GM18873 (cell line): ENCODE measurements at regions not wholly inside any gene's neighbourhood (a gene's known extent, or its start where the extent isn't known, plus 50 kb on each side); places are given as distances from the start of the nearest gene placed in this dataset.
"Not testable (repeated sequence)": the region's sequence is repeated elsewhere in the genome, so short reads cannot be mapped to it uniquely, and the experiment has no call there.

Experiments
- ATAC-seq: cut with Tn5 transposase; IDR thresholded peaks from one replicate; pipeline ENCODE4 v1.9.1; 2021; ENCODE audit warnings: mild to moderate bottlenecking, moderate library complexity, moderate number of reproducible peaks; ENCODE audit not compliant: unreplicated experiment, low FRiP score

DNA sequence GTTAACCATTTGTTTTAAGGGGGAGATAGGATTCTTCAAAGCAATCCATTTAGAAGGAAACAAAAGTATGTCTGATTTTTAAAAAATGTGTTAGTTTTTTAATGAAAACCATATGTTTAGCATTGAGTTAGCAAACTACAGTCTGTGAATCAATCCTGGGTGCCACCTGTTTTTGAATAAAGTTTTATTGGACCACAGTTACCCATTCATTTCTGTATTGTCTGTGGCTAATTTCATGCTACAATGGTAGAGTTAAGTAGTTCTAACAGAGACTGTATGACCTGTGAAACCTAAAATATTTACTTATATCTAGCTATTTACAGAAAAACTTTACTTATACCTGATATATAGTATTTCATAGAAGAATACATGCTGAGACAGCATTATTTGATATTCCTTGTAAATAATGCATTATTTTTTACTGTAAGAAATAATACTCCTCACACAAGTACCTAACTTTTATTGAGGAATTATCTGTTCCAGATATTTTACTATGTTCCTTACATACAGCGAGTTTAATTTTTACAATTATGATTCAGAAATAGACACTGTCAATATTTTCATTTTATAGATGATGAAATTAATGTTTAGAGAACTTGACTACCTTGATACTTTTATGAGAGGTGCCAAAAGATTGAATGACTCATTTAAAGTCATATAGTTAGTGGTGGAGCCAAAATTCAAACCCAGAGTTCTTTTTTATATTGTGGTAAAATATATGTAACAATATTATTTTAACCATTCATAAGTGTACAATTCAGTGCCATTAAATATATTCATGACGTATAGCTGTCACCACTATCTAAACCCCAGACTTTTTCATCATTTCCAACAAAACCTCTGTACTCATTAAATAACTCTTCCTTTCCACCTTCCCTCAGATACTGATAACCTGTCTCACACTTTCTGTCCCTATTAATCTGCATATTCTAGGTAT is 122.0 kb downstream of the GLUD2 start:
- no peak for ATAC-seq

DNA sequence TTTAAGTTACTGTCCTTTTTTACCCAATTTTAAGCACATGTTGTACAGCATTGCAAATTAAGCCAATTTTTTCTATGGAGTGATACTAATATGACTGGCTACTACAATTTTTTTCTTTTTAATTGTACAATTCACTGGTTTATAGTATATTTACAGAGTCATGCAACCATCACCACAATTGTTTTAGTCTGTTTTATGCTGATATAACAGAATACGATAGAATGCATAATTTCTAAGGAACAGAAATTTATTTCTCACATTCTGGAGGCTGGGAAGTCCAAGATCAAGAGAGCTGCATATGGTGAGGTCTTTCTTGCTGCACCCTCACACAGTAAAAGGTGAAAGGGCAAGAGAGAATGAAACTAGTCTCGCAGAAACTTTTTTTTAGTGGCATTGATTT is 125.3 kb downstream of the GLUD2 start:
- no peak for ATAC-seq

DNA sequence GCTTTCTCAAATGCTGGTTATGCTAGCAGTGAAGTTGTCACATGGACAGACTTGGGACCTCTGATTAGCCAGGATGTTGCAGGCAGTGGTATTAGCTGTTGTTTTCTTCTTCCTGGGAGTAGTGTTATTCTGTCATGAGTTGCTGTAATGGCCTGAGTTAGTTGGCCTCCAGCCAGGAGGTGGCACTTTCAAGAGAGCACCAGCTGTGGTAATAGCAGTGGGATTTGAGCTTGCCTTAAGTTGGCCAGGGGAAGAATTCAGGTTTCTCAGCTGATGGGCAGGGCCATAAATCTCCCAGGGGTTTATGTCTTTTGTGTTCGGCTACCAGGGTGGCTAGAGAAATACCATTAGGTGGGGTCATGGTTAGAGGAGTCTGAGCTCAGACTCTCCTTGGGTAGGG is 132.6 kb downstream of the GLUD2 start:
- no peak for ATAC-seq

DNA sequence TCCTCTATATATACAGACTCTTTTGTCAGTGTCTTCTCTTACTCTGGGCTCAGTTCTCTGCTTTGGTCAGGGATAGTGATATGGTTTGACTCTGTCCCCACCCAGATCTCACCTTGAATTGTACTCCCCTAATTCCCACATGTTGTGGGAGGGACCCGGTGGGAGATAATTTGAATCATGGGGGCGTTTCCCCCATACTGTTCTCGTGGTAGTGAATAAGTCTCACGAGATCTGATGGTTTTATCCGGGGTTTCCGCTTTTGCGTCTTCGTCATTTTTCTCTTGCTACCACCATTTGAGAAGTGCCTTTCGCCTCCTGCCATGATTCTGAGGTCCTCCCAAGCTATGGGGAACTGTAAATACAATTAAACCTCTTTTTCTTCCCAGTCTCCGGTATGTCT is 144.4 kb downstream of the GLUD2 start:
- ATAC-seq: no peak

DNA sequence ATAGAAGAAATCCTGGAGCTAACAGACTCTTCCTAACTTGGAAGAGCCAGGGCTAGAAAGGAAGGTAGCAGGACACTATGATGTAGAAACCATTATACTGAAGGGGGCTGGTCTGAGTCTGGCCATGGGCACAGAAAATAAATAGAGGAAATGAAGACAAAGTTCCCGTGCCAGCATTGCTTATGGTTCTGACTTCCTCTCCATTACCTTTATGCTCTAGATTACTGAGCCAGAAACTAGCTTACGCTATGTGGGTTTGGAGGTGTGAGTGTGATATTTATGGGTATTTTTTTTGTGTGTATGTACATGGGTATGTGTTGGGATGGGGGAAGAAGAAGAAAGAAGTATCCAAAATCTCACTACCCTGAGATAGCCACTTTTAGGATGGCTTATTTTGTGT is 148.3 kb downstream of the GLUD2 start:
- ATAC-seq: no peak

DNA sequence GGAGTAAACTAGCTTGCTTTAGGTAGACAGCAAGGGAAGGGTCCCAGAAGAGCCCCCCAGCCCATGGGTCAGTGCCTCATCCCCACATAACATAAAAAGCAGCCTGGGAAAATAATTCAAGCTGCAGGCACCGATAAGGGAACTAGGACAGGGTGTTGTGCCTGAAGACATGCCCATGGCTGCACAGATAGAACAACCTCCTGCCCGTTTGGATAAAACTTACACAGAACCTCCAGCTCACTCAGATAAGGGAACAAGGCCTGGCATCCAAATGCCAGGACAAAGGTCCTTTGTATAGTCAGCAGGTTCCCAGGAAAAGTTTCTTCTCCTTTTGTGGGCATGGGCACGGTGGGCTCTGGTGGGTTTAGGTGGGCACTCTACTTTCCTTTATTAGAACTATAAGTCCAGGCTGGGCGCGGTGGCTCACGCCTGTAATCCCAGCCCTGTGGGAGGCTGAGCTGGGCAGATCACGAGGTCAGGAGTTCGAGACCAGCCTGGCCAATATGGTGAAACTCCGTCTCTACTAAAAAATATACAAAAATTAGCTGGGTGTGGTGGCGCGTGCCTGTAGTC is 149.5 kb downstream of the GLUD2 start:
- not testable (repeated sequence) for ATAC-seq

DNA sequence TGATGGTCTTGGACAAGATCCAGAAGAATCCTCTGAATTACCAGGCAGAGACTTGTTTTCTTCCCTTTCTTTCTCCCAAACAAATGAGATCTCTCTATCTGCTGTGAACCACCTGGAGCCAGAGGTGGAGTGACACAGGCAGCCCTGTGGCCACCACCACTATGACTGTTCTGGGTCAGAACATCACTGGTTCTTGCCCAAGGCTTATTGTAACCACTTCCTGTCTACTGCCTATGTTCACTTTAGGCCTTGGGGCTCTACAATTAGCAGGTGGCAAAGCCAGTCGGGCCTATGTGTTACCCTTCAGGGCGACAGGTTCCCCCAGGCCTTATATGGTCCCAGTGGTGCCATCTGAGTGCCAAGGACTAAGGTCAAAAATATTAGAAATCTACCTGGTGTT is 161.2 kb downstream of the GLUD2 start:
- ATAC-seq: no peak

DNA sequence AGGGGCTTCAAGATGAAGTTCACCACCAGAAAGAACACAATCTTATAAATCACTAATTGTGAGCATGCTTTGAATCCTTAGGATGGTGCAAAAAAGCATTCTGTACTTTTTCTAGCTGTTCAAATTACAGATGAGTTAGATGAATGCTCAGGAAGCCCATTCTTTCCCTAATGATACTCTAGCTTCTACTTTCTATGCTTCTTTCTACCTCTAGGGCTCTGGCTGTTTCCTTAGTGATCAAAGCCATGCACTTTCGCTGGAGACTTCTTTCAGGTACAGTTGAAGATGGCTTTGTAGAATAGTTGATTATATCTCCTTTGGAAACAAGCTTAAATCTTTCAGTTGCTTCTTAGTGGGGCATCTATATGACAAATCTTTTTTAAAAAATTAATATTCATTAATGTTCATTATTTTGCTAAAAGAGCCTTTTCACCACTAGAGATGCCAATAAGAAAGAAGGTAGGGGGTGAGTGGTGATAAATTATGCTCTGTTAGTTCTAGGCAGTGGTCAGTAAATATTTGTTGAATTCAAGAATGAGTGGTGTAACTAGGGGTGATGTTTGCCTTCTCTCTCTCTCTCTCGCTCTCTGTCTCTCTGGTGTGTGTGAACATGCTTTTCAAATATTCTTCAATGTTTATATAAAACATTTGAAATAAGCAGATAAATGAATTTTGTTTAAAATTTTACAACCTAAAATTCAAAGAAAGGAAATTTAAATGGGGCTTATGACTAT is 169.4 kb downstream of the GLUD2 start:
- no peak for ATAC-seq

DNA sequence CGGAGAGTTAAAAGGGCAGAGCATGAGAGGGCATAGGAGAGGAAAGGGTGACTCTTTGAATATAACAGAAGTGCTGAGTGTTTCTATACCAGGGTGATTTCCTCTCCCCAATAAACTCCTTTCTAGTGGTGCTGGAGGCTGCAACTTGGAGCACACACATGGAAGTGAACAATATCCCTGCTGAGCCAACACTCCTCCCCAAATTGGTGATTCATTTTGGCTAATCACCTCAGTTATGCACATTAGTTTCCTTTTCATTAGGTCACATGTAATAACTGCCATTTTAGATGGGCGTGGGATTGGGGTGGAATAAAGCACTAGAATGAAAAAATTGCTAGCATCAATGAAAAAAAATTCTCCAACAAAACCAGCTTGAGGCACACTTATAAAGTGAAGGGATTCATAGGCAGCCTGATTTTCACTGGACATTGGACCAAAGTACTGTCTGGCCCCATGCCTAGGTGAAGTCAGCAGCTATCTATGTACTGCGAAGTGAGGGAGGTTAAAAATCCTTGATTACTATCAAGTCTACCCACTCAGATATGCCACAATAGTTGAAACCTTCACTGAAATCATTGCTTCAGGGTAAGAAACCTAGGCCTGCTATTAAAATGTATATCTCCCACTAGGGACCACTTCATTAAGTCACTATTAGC is 174.0 kb downstream of the GLUD2 start:
- ATAC-seq: no peak

DNA sequence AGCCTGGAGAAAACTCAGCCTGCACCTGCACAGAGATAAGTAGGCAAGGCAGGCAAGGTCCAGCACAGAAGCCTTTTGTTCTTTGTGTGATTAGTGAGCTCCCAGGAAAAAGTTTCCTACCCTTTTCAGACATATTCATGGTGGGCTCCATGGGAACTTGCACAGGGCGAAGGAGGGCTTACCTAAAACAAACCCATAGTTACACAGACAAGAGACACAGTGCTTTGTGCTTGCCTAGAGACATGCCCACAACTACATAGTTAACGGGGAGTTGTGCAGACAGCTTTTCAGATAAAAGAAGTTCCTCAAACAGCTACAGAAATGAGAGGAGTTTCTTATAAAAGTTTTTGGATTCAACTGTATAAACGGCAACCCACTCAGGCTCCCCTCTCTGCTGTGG is 180.5 kb downstream of the GLUD2 start:
- ATAC-seq: no peak

DNA sequence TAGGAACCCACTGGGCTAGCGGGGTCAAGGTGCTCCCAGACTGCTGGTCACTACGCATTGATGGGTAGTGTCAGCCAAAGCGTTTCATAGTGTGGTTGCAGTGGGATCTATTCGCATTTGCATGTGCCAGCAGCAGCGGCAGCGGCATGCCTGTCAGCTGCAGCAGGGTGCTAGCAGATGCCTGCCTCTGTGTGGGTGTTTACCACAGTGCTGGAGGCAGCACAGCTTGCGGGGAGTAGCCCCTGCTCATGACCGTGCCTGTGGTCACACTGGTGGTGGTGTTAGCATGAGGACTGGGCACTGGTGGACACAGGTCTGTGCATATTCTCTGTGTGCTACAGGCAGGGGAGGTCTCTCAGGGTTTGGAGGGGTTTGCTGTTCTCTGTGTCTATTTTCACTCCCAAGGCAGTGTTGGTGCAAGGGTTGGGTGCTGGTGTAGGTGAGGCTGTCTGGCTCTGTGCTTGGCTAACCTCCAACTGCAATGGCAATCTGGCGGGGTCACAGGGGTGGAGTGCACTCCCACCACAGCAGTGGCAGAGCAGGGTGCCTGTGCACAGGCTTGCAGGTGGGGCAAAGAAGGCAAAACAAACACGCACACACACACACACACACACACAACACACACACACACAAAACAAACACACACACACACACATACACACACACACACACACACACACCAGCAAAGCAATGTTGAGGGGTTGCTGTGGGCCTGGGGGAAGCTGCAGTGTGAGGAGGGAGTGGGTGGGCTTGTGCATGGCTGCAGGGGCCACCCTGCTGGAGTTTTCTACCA is 184.4 kb downstream of the GLUD2 start:
- no peak for ATAC-seq

DNA sequence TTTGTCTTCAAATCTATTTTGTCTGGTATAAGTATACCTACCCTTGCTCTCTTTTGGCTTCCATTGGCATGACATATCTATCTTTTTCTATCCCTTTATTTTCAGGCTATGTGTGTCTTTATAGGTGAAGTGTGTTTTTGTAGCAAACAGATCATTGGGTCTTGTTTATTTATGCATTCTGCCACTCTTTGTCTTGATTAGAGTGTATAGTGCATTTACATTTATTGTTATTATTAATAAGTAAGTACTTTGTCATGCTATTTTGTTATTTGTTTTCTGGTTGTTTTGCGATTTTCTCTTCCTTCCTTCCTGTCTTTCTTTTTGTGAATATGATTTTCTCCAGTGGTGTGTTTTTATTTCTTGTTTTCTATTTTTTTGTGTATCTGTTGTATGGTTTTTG is 188.6 kb downstream of the GLUD2 start:
- ATAC-seq: no peak

DNA sequence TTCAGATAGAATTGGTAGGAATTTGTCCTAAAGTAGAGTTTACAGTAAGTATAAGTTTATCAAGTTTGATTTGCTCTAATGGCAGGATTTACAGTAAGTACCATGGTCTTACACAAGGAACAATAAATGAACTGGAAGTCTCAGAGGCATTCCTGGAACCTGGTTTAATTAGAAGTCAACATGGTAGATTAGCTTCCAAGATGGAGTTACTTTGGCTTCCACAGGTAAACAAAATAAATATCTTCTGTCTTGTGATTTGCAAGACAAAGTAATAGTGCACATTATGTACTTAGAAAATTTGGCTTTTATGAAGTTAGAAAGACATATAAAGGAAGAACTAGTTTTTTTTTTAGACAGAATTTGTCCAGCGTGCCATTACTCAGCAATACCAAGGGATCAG is 190.7 kb downstream of the GLUD2 start:
- no peak for ATAC-seq

DNA sequence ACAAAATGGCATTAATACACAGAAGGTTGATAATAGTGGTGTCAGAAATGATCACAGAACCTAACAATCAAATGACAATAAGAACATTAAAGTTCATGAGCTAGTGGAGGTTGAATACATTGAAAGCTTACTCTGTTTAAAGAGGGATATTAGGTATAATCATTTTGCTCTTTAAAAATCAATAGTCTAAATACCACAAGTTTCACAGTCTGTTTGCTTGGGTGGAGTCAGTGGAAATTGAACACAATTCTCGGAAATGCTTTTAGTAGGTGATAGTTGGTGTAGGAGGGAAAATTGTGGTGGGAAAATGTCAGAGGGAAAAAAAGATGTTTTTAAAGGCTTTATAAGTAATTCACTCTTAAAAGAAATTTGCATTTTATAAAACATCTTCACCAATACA is 197.1 kb downstream of the GLUD2 start:
- ATAC-seq: no peak

DNA sequence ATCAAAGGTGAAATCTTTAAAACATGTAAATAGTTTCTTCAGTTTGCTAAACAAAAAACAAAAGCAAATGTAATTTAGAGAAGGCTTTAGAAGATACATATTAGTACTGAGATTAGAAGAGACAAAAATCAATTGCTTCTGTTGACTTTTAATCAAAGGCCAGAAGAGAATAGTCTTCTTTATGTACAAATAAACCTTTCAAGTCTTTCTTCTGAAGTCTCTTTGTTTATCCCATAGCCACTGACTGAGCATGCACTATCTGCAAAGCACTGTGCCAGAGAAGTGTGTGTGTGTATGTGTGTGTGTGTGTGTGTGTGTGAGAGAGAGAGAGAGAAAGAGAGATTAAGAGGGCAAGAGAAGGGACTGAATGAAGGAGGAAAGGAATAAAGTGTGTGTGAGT is 198.4 kb downstream of the GLUD2 start:
- no peak for ATAC-seq

DNA sequence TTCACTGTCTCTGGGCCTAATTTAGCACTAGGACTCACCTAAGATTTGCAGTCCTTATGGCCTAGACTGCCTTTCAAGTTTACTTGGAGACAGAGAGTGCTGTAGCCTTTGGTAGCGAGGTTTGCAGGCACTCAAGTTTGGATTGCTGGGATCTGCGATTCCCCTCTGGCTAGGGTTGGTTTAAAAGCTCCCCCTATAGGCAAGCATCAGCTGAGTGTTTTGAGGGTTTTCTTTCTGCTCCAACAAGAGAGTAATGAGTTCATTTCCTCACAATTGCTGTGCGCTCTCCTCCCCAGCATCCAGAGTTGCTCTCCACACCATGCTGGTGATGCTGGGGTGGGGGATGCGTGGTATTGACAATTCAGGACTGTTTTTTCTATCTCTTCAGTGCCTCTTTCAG is 206.9 kb downstream of the GLUD2 start:
- no peak for ATAC-seq

DNA sequence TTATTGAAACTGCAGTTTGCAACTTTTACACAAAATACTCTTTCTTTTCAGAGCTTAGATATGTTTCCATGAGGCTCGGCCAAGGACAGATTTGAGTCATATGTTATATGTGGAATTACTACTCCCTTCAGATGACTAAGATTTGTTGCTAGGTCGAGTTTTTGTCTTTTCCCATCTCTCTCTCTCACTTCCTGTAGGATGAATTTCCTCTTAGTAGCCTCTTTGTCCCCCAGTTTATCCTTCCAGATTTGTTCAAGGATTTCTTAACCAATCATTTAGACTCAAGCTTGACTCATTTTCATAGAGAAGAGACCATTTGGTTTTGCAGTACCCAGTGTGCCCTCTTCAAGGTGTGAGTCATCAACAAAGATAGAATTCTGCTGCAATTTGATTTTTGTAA is 209.2 kb downstream of the GLUD2 start:
- ATAC-seq: no peak

DNA sequence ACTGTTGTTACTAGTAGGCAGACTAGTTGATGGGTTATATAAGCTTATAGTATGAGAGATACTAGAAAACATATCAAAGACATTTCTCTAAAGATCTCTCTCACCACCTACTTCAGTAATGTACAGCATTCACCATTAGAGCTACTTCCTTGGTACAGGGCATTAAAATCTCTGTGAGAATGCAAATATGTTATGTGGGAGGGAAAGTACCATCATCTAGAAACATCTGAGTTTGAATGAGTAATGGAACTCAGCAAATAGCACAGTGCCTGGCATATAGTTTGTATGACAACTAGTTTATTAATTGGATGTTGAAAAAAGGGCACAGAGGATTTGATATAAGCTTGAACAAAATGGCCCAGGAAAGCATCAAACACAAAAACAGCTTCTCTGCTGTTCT is 211.1 kb downstream of the GLUD2 start:
- no peak for ATAC-seq

DNA sequence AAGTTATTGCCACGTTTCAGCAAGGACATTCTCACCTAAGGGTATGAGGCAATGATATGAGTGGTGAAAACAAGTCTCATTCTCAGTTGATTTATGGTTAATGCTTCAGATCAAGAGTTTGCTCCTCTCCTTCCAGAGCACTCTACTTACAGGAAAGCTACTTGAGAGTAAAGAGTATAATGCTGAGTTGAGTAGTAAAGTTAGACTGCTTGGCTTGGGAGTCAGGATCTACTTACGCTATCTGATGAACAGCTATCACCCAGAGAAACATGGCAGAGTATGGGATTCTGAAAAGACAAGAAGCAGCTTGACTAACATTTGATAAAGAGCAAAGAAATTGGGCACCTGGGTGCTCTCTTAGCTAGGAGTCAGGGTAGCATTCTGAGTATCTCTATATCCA is 211.8 kb downstream of the GLUD2 start:
- no peak for ATAC-seq

DNA sequence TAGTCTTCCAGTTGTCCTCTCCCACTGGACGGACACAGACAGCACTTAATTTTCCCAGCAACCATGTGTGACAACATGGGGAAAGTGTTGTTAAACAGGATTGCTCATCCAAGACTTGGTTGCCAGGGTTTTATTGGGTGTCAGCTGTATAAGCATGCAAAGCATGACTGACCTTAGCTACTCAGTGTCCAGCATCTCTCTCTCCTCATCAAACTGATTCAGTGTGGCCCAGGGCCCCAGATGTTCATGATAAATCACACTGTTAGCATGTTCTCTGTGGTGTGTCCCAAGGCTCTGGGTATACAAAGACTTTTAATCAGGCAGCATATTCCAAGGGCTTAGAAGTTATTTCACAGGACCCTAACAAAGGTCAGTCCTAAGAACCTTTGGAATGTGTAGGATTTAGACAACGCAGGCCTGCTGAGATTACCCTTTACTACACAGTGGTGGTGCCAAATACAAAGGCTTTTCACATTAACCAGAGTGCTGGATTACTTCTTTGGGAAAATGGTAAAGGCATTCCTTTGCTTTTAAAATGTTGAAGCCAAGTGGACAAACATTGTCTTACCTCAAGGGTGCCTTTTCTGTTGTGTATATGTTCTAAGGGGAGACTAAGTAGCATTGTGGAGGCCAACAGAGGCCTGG is 213.3 kb downstream of the GLUD2 start:
- ATAC-seq: no peak
